ENCODE measurements at regions not wholly inside any gene's neighbourhood (a gene's known extent, or its start where the extent isn't known, plus 50 kb on each side); places are given as distances from the start of the nearest gene placed in this dataset.

DNA sequence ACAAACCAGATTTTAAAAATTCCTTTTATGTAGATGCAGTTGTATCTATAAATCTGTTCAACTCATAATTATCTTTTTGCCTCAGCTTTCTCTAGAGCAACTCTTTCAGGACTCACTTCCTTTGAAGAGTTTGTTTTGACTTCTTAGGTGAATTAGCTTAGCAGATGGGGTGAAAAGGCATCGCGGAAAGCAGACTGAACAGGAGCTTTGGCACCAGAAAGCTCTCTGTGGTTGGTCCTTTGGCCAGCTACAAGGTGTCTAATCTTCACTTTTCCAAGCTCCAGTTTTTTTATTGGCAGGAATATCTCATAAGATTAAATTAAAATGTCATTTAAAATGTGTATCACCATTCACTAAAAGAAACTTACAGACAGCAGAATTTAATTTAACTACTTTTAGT is 60.6 kb upstream of the KLF12 start:
- TF ChIP-seq, protein P1, sequence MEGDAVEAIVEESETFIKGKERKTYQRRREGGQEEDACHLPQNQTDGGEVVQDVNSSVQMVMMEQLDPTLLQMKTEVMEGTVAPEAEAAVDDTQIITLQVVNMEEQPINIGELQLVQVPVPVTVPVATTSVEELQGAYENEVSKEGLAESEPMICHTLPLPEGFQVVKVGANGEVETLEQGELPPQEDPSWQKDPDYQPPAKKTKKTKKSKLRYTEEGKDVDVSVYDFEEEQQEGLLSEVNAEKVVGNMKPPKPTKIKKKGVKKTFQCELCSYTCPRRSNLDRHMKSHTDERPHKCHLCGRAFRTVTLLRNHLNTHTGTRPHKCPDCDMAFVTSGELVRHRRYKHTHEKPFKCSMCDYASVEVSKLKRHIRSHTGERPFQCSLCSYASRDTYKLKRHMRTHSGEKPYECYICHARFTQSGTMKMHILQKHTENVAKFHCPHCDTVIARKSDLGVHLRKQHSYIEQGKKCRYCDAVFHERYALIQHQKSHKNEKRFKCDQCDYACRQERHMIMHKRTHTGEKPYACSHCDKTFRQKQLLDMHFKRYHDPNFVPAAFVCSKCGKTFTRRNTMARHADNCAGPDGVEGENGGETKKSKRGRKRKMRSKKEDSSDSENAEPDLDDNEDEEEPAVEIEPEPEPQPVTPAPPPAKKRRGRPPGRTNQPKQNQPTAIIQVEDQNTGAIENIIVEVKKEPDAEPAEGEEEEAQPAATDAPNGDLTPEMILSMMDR (IDR thresholded peaks at IDR 0.05): no peak
- TF ChIP-seq POLR2A (IDR thresholded peaks at IDR 0.05) (no peak), POLR2AphosphoS5 (IDR thresholded peaks at IDR 0.05) (no peak)

Measured in breast epithelium (tissue), 3 donors.